ENCODE measurements at regions not wholly inside any gene's neighbourhood (a gene's known extent, or its start where the extent isn't known, plus 50 kb on each side); places are given as distances from the start of the nearest gene placed in this dataset.

GRCh38 chr6:101259505-101259904 is 134.0 kb upstream of the GRIK2 start:
- Histone ChIP-seq H2BK15ac (ENCODE audit: low read depth, low read length) (no peak overlapping the region), H2BK12ac (ENCODE audit: insufficient read length, low read depth, low read length) (no peak overlapping the region), H2AK5ac (ENCODE audit: insufficient read length, low read length) (no peak overlapping the region), H2BK20ac (ENCODE audit: low read depth, low read length, poor library complexity, severe bottlenecking) (no peak overlapping the region), H3K56ac (ENCODE audit: insufficient read length, low read depth, low read length) (no peak overlapping the region), H3K4me2 (ENCODE audit: insufficient read depth, insufficient read length, low read length) (no peak overlapping the region), H3K4ac (ENCODE audit: low read depth, low read length) (no peak overlapping the region), H2BK5ac (ENCODE audit: insufficient read length, low read length) (no peak overlapping the region), H2BK120ac (ENCODE audit: low read depth, low read length, poor library complexity, severe bottlenecking) (no peak overlapping the region), H4K8ac (replicated peaks; ENCODE audit: insufficient read length, low read depth, low read length) (no peak overlapping the region), H3K4me1 (ENCODE audit: insufficient read depth, low read length) (no peaks in the 10 kb centered on the region), H3K9me3 (ENCODE audit: control insufficient read depth, low read depth, low read length) (no peaks in the 10 kb centered on the region), H2AFZ (ENCODE audit: low read length) (no peak overlapping the region), H3K79me1 (ENCODE audit: insufficient read depth, low read depth, low read length, poor library complexity, severe bottlenecking) (no peaks in the 10 kb centered on the region), H3K27ac (ENCODE audit: insufficient read length, low read depth, low read length) (no peak overlapping the region), H4K91ac (ENCODE audit: insufficient read length, low read depth, low read length) (no peak overlapping the region), H4K20me1 (ENCODE audit: control insufficient read depth, insufficient read depth, insufficient read length) (no peaks in the 10 kb centered on the region), H3K18ac (ENCODE audit: insufficient read length, low read depth, low read length) (no peak overlapping the region), H3T11ph (ENCODE audit: low read length) (no peak overlapping the region), H3K14ac (ENCODE audit: insufficient read depth, low read length) (no peak overlapping the region), H3K9ac (ENCODE audit: extremely low read depth, insufficient read length, low read length) (no peak overlapping the region), H4K5ac (ENCODE audit: insufficient read length, low read depth, low read length) (no peak overlapping the region), H3K23ac (ENCODE audit: insufficient read length, low read depth, low read length) (no peak overlapping the region), H3K79me2 (ENCODE audit: insufficient read depth, low read length) (no peaks in the 10 kb centered on the region), H3K27me3 (ENCODE audit: insufficient read depth, low read length) (no peaks in the 10 kb centered on the region), H3K23me2 (ENCODE audit: insufficient read length, low read depth, low read length, poor library complexity, severe bottlenecking) (no peaks in the 10 kb centered on the region)
- H3K27me3 Mint-ChIP-seq (ENCODE audit: low read depth) = no peaks in the 10 kb centered on the region
- H3K9me3 Mint-ChIP-seq = peaks cover 16 to 20% of the 10 kb centered on the region in 2 experiments
- TF ChIP-seq CTCF (conservative IDR thresholded peaks at IDR 0.05) = no peak
- H3K36me3 Mint-ChIP-seq (ENCODE audit: insufficient read depth in 1 of 3, low read depth in 3 of 3) = peaks cover 4 to 13% (median 6%) of the 10 kb centered on the region in 3 experiments; a peak in 3 of 7 replicates
- no peak overlapping the region for H3K4me3 Mint-ChIP-seq
- no CpG with 5 or more reads among the region's 5 CpGs for WGBS (ENCODE audit: extremely low coverage, insufficient read length, low lambda C conversion rate)
- no peak overlapping the region for H3K27ac Mint-ChIP-seq
- no peak for DNase-seq
- H3K4me1 Mint-ChIP-seq = no peaks in the 10 kb centered on the region

Data from H9 (cell line).